ENCODE measurements at regions not wholly inside any gene's neighbourhood (a gene's known extent, or its start where the extent isn't known, plus 50 kb on each side); places are given as distances from the start of the nearest gene placed in this dataset.

DNA sequence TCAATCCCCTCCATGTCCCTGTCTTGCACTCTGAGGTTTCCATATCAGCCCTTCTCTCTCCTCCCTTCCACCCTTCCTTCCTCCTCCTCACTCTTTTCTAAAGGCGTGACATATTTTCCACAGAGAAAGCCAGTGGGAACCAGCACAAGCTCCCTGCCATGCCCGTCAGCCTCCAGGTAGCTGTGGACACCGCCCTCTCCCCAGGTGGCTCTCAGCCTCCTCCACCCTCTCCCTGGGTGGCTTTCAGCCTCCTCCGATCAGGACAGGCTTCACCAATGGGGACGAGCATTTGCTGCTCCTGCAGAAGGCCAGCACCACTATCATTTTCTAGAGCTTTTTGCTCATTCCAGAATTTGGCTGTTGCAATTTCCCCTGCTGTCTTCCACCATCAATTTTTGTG is 236.6 kb downstream of the GADD45G start:
- H3K27me3 ChIP-seq (ENCODE audit: insufficient read depth) = no peaks in the 10 kb centered on the region
- no peak for TF ChIP-seq RAD21 (IDR thresholded peaks at IDR 0.05; ENCODE audit: low read length)
- TF ChIP-seq, protein P1, sequence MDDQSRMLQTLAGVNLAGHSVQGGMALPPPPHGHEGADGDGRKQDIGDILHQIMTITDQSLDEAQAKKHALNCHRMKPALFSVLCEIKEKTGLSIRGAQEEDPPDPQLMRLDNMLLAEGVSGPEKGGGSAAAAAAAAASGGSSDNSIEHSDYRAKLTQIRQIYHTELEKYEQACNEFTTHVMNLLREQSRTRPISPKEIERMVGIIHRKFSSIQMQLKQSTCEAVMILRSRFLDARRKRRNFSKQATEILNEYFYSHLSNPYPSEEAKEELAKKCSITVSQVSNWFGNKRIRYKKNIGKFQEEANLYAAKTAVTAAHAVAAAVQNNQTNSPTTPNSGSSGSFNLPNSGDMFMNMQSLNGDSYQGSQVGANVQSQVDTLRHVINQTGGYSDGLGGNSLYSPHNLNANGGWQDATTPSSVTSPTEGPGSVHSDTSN (IDR thresholded peaks at IDR 0.05) = no peak
- TF ChIP-seq EZH2phosphoT487 (IDR thresholded peaks at IDR 0.05; ENCODE audit: borderline replicate concordance, low read depth) = no peak
- TF ChIP-seq RCOR1 (IDR thresholded peaks at IDR 0.05; ENCODE audit: low read length) = no peak
- TF ChIP-seq TEAD4 (IDR thresholded peaks at IDR 0.05; ENCODE audit: borderline replicate concordance, insufficient read depth) = no peak
- TF ChIP-seq FOXJ3 (CRISPR knock-in tag; IDR thresholded peaks at IDR 0.05) = no peak
- no peak for TF ChIP-seq USF2 (IDR thresholded peaks at IDR 0.05; ENCODE audit: borderline replicate concordance, low read depth, low read length)
- no peak for TF ChIP-seq GATA2 (CRISPR knock-in tag; IDR thresholded peaks at IDR 0.05)
- no peak for TF ChIP-seq SIN3A (IDR thresholded peaks at IDR 0.05; ENCODE audit: borderline replicate concordance, low read depth, low read length)
- no peak for TF ChIP-seq POLR2AphosphoS5 (IDR thresholded peaks at IDR 0.05; ENCODE audit: low read depth, low read length)
- TF ChIP-seq, protein P2, sequence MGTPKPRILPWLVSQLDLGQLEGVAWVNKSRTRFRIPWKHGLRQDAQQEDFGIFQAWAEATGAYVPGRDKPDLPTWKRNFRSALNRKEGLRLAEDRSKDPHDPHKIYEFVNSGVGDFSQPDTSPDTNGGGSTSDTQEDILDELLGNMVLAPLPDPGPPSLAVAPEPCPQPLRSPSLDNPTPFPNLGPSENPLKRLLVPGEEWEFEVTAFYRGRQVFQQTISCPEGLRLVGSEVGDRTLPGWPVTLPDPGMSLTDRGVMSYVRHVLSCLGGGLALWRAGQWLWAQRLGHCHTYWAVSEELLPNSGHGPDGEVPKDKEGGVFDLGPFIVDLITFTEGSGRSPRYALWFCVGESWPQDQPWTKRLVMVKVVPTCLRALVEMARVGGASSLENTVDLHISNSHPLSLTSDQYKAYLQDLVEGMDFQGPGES (IDR thresholded peaks at IDR 0.05; ENCODE audit: low read depth, low read length) = no peak
- H3K9me2 ChIP-seq = no peaks in the 10 kb centered on the region
- CTCF ChIA-PET = interaction anchor here (1.3 kb wide), 1 partner anchor 238 kb away, joined by 4 read pairs; no protein-coding TSS in a partner anchor
- DNase-seq = no peak
- no peaks in the 10 kb centered on the region for H3K9me3 ChIP-seq
- no peaks in the 10 kb centered on the region for H4K20me1 ChIP-seq (ENCODE audit: insufficient read depth)
- H3K4me1 ChIP-seq (ENCODE audit: control insufficient read depth in 1 of 2, insufficient read depth in 2 of 2, low read depth in 1 of 2, low read length in 1 of 2) = no peaks in the 10 kb centered on the region; a peak in 1 of 4 replicates
- no peak overlapping the region for H2AFZ ChIP-seq (ENCODE audit: low read depth)
- H3F3A ChIP-seq (replicated peaks; ENCODE audit: insufficient read depth) = no peaks in the 10 kb centered on the region
- no peaks in the 10 kb centered on the region for H3K79me2 ChIP-seq (ENCODE audit: insufficient read depth)
- POLR2A ChIA-PET = no interaction called here
- H3K9ac ChIP-seq = no peak overlapping the region
- no peak overlapping the region for H3K4me3 ChIP-seq (ENCODE audit: low read depth in 2 of 2, low read length in 1 of 2)
- 49% methylated on average over 5 of the region's 5 CpGs for WGBS (ENCODE audit: low lambda C conversion rate)
- no peak overlapping the region for H3K4me2 ChIP-seq
- no peak overlapping the region for H3K27ac ChIP-seq (ENCODE audit: low read depth in 2 of 2, low read length in 1 of 2)
- no peaks in the 10 kb centered on the region for H3K36me3 ChIP-seq (replicated peaks in 1 of 2; ENCODE audit: control insufficient read depth in 1 of 2, insufficient read depth in 2 of 2, low read length in 1 of 2)

GRCh38 chr9:89842267-89842768 is 237.5 kb downstream of the GADD45G start:
- Histone ChIP-seq H3K9me3 (no peaks in the 10 kb centered on the region), H3K9ac (no peak overlapping the region), H3K9me2 (no peaks in the 10 kb centered on the region), H4K20me1 (ENCODE audit: insufficient read depth) (no peaks in the 10 kb centered on the region), H3K79me2 (ENCODE audit: insufficient read depth) (no peaks in the 10 kb centered on the region), H3K4me2 (no peak overlapping the region), H3K27ac (ENCODE audit: low read depth in 2 of 2, low read length in 1 of 2) (no peak overlapping the region), H3K36me3 (replicated peaks in 1 of 2; ENCODE audit: control insufficient read depth in 1 of 2, insufficient read depth in 2 of 2, low read length in 1 of 2) (no peaks in the 10 kb centered on the region), H3F3A (replicated peaks; ENCODE audit: insufficient read depth) (no peaks in the 10 kb centered on the region), H2AFZ (ENCODE audit: low read depth) (no peak overlapping the region), H3K4me1 (ENCODE audit: control insufficient read depth in 1 of 2, insufficient read depth in 2 of 2, low read depth in 1 of 2, low read length in 1 of 2) (no peaks in the 10 kb centered on the region; a peak in 1 of 4 replicates), H3K4me3 (ENCODE audit: low read depth in 2 of 2, low read length in 1 of 2) (no peak overlapping the region), H3K27me3 (ENCODE audit: insufficient read depth) (no peaks in the 10 kb centered on the region)
- no peak for DNase-seq
- ChIA-PET CTCF (interaction anchor here (1.3 kb wide), 1 partner anchor 239 kb away, joined by 4 read pairs; no protein-coding TSS in a partner anchor), POLR2A (no interaction called here)
- WGBS (ENCODE audit: low lambda C conversion rate) = 37% methylated on average over 5 of the region's 8 CpGs
- no peak for TF ChIP-seq MEF2A (IDR thresholded peaks at IDR 0.05; ENCODE audit: borderline replicate concordance, low read depth)
- no peak for TF ChIP-seq RCOR1 (IDR thresholded peaks at IDR 0.05; ENCODE audit: low read length)
- no peak for TF ChIP-seq NRF1 (IDR thresholded peaks at IDR 0.05; ENCODE audit: low read depth, low read length)
- no peak for TF ChIP-seq RAD21 (IDR thresholded peaks at IDR 0.05; ENCODE audit: low read length)
- TF ChIP-seq CTCF (IDR thresholded peaks at IDR 0.05) = no peak
- TF ChIP-seq JUND (IDR thresholded peaks at IDR 0.05) = no peak
- no peak for TF ChIP-seq USF2 (IDR thresholded peaks at IDR 0.05; ENCODE audit: borderline replicate concordance, low read depth, low read length)
- TF ChIP-seq TAF1 (IDR thresholded peaks at IDR 0.05; ENCODE audit: borderline replicate concordance, low read depth, low read length) = no peak
- no peak for TF ChIP-seq CHD2 (IDR thresholded peaks at IDR 0.05; ENCODE audit: low read length, partially characterized antibody)
- no peak for TF ChIP-seq FOSL2 (IDR thresholded peaks at IDR 0.05; ENCODE audit: borderline replicate concordance, low read depth)

Data from SK-N-SH (cell line).